ENCODE measurements at regions not wholly inside any gene's neighbourhood (a gene's known extent, or its start where the extent isn't known, plus 50 kb on each side); places are given as distances from the start of the nearest gene placed in this dataset.

- no peak for TF ChIP-seq CTCF (conservative IDR thresholded peaks at IDR 0.05)
- TF ChIP-seq EZH2 (IDR thresholded peaks at IDR 0.05; ENCODE audit: low read depth), result no peak
These were observed 86.0 kb downstream of the DTWD1 start for GRCh38 chr15:49706805-49707204.
